ENCODE measurements at regions not wholly inside any gene's neighbourhood (a gene's known extent, or its start where the extent isn't known, plus 50 kb on each side); places are given as distances from the start of the nearest gene placed in this dataset.

GRCh38 chr10:36475746-36476145 lies 649.7 kb upstream of the ANKRD30A start (continued):
- no peak for TF ChIP-seq BMI1 (IDR thresholded peaks at IDR 0.05; ENCODE audit: borderline replicate concordance)
- TF ChIP-seq NFYA (IDR thresholded peaks at IDR 0.05; ENCODE audit: borderline replicate concordance, low read depth, low read length): no peak
- no peak for TF ChIP-seq HDAC6 (IDR thresholded peaks at IDR 0.05; ENCODE audit: unreplicated experiment)

DNA sequence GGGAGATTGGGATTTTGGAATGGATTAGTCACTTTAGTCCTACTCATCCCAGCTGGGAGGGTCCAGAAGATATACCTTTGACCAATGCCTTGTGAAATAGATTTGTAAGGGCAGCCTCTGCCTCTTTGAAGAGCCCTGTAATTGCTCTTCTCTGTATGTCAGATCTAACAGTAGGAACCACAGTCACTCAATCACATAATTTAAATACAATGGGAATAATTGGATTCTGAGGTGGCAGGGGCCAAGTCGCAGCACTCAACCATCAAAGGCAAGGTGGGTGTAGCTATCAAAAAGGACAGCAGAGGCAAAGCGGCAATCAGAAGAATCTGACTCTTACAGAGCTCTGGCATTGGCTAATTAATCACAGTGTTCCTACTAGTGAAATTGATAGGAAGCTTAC lies 650.9 kb upstream of the ANKRD30A start:
- POLR2A ChIA-PET: no interaction called here
- H3K79me2 ChIP-seq (ENCODE audit: control insufficient read depth, insufficient read depth, low read length): no peaks in the 10 kb centered on the region
- no peaks in the 10 kb centered on the region; the same call in 2 of the 3 replicates for H3K9me3 ChIP-seq (replicated peaks; ENCODE audit: control insufficient read depth, insufficient read depth, low read length)
- no peak overlapping the region for H3K9ac ChIP-seq (ENCODE audit: control insufficient read depth, insufficient read depth, low read length)
- no peaks in the 10 kb centered on the region for H4K20me1 ChIP-seq (ENCODE audit: control insufficient read depth, insufficient read depth)
- H3K4me2 ChIP-seq (ENCODE audit: control insufficient read depth, insufficient read depth): no peak overlapping the region
- WGBS (ENCODE audit: insufficient coverage, insufficient replicate concordance, low lambda C conversion rate, missing lambda C conversion rate): 14% methylated on average over 2 of the region's 2 CpGs
- H3K4me3 ChIP-seq: no peak overlapping the region
- no peak for TF ChIP-seq SRF (IDR thresholded peaks at IDR 0.05; ENCODE audit: low read depth in 2 of 2, low read length in 2 of 2)
- no peak for TF ChIP-seq USF1 (IDR thresholded peaks at IDR 0.05; ENCODE audit: borderline replicate concordance, extremely low read length, insufficient read depth, low read depth, low read length)
- no peak for TF ChIP-seq BACH1 (IDR thresholded peaks at IDR 0.05; ENCODE audit: borderline replicate concordance)
- no peak for TF ChIP-seq ATF2 (IDR thresholded peaks at IDR 0.05; ENCODE audit: low read length)
- no peak for TF ChIP-seq ZBTB33 (IDR thresholded peaks at IDR 0.05)
- TF ChIP-seq MEF2A (IDR thresholded peaks at IDR 0.05; ENCODE audit: insufficient read depth, low read depth, low read length): no peak
- TF ChIP-seq ZNF24 (IDR thresholded peaks at IDR 0.05): no peak
- no TSS peak for BruUV-seq (replicated peaks)
- DNase-seq (ENCODE audit: low read depth, low spot score) (no peak), FAIRE-seq (no peak), ATAC-seq (no peak)
- intact Hi-C loops (cut with micrococcal nuclease; ENCODE audit: unreplicated experiment): no loop called here
- RAD21 ChIA-PET (ENCODE audit: unreplicated experiment): no interaction called here
- H3K27me3 ChIP-seq (replicated peaks in 1 of 2; ENCODE audit: control insufficient read depth in 2 of 2, insufficient read depth in 2 of 2, low read length in 1 of 2): no peaks in the 10 kb centered on the region
- no peaks in the 10 kb centered on the region for H3K36me3 ChIP-seq (ENCODE audit: control insufficient read depth in 2 of 2, insufficient read depth in 2 of 2, low read length in 1 of 2)
- H3K4me1 ChIP-seq (ENCODE audit: control insufficient read depth, insufficient read depth, low read length): no peaks in the 10 kb centered on the region
- no peak overlapping the region for H2AFZ ChIP-seq (ENCODE audit: control insufficient read depth, low read depth, low read length)
- CTCF ChIA-PET: no interaction called here
- SMC1A ChIA-PET (ENCODE audit: uncharacterized antibody, unreplicated experiment): no interaction called here
- in situ Hi-C loops (cut with MboI): no loop called here
- no peak overlapping the region for H3K27ac ChIP-seq (ENCODE audit: control insufficient read depth, insufficient read depth)
